ENCODE measurements at regions not wholly inside any gene's neighbourhood (a gene's known extent, or its start where the extent isn't known, plus 50 kb on each side); places are given as distances from the start of the nearest gene placed in this dataset.

GRCh38 chr6:23457321-23457720 is 668.7 kb upstream of the NRSN1 start:
- no peak for DNase-seq
- WGBS (ENCODE audit: insufficient coverage, low coverage, low lambda C conversion rate, missing lambda C conversion rate) = 90% methylated on average over 2 of the region's 2 CpGs
- Histone ChIP-seq H3K36me3 (no peaks in the 10 kb centered on the region), H3K27ac (no peak overlapping the region), H3K4me1 (no peaks in the 10 kb centered on the region), H3K9me3 (no peaks in the 10 kb centered on the region), H3K27me3 (no peaks in the 10 kb centered on the region), H3K4me3 (no peak overlapping the region)
- no peak for ATAC-seq
- intact Hi-C loops (cut with DNase I) = no loop called here
- no peak for TF ChIP-seq CTCF (IDR thresholded peaks at IDR 0.05)
- TF ChIP-seq POLR2A (IDR thresholded peaks at IDR 0.05) = no peak

- 63% methylated on average over 1 of the region's 1 CpG for WGBS (ENCODE audit: insufficient coverage, low coverage, low lambda C conversion rate, missing lambda C conversion rate)
- ATAC-seq = no peak
- Histone ChIP-seq H3K27me3 (no peaks in the 10 kb centered on the region), H3K9me3 (no peaks in the 10 kb centered on the region), H3K4me1 (no peaks in the 10 kb centered on the region), H3K4me3 (no peak overlapping the region), H3K27ac (no peak overlapping the region), H3K36me3 (no peaks in the 10 kb centered on the region)
- TF ChIP-seq CTCF (IDR thresholded peaks at IDR 0.05) (no peak), POLR2A (IDR thresholded peaks at IDR 0.05) (no peak)
- intact Hi-C loops (cut with DNase I) = no loop called here
- no peak for DNase-seq
Measured at GRCh38 chr6:23465912-23466311, 660.1 kb upstream of the NRSN1 start.

- no peak for DNase-seq
- Histone ChIP-seq H3K4me1 (no peaks in the 10 kb centered on the region), H3K9me3 (no peaks in the 10 kb centered on the region), H3K27ac (no peak overlapping the region), H3K27me3 (no peaks in the 10 kb centered on the region), H3K4me3 (no peak overlapping the region), H3K36me3 (no peaks in the 10 kb centered on the region)
- intact Hi-C loops (cut with DNase I) = no loop called here
- WGBS (ENCODE audit: insufficient coverage, low coverage, low lambda C conversion rate, missing lambda C conversion rate) = 67% methylated on average over 3 of the region's 3 CpGs
- TF ChIP-seq POLR2A (IDR thresholded peaks at IDR 0.05) (no peak), CTCF (IDR thresholded peaks at IDR 0.05) (no peak)
- ATAC-seq = no peak
Measured at GRCh38 chr6:23477586-23477985, 648.4 kb upstream of the NRSN1 start.

- TF ChIP-seq POLR2A (IDR thresholded peaks at IDR 0.05) = no peak
- no peak for TF ChIP-seq CTCF (IDR thresholded peaks at IDR 0.05)
- H3K4me3 ChIP-seq = no peak overlapping the region
- no peaks in the 10 kb centered on the region for H3K4me1 ChIP-seq
- no peaks in the 10 kb centered on the region for H3K9me3 ChIP-seq
- H3K36me3 ChIP-seq = no peaks in the 10 kb centered on the region
- H3K27ac ChIP-seq = no peak overlapping the region
- WGBS (ENCODE audit: insufficient coverage, low coverage, low lambda C conversion rate, missing lambda C conversion rate) = 85% methylated on average over 2 of the region's 2 CpGs
- intact Hi-C loops (cut with DNase I) = no loop called here
- no peaks in the 10 kb centered on the region for H3K27me3 ChIP-seq
- no peak for DNase-seq
- no peak for ATAC-seq
Measured at GRCh38 chr6:23478312-23478711, 647.7 kb upstream of the NRSN1 start.

GRCh38 chr6:23483896-23484295 is 642.1 kb upstream of the NRSN1 start:
- Histone ChIP-seq H3K4me1 (no peaks in the 10 kb centered on the region), H3K9me3 (no peaks in the 10 kb centered on the region), H3K4me3 (no peak overlapping the region), H3K27me3 (no peaks in the 10 kb centered on the region), H3K36me3 (no peaks in the 10 kb centered on the region), H3K27ac (no peak overlapping the region)
- ATAC-seq = no peak
- intact Hi-C loops (cut with DNase I) = no loop called here
- no peak for DNase-seq
- TF ChIP-seq CTCF (IDR thresholded peaks at IDR 0.05) (no peak), POLR2A (IDR thresholded peaks at IDR 0.05) (no peak)

Measured in right lobe of liver (tissue), 6 donors.